Liver (tissue), 2 donors: ENCODE measurements at regions not wholly inside any gene's neighbourhood (a gene's known extent, or its start where the extent isn't known, plus 50 kb on each side); places are given as distances from the start of the nearest gene placed in this dataset.

Experiments
- CTCF ChIP-seq: fragments of 150-350 bp; IDR thresholded peaks from 2 replicates; pipeline ENCODE4 v1.5.1; 2017; ENCODE audit warnings: improper control_type of control experiment, low read depth, low read length; ENCODE audit not compliant: missing input control
- MAX ChIP-seq: IDR thresholded peaks from 2 replicates; pipeline ENCODE4 v1.6.1; 2016; ENCODE audit warnings: antibody characterized with exemption
- YY1 ChIP-seq: IDR thresholded peaks from 2 replicates; pipeline ENCODE4 v1.6.1; 2016; ENCODE audit warnings: antibody characterized with exemption, mild to moderate bottlenecking
- donor health status: healthy.

GRCh38 chr5:175275748-175276147, 168.2 kb downstream of the DRD1 start:
- TF ChIP-seq CTCF (no peak), YY1 (no peak), MAX (no peak)
